GM19452 (cell line): ENCODE measurements at regions not wholly inside any gene's neighbourhood (a gene's known extent, or its start where the extent isn't known, plus 50 kb on each side); places are given as distances from the start of the nearest gene placed in this dataset.
"Not testable (repeated sequence)": the region's sequence is repeated elsewhere in the genome, so short reads cannot be mapped to it uniquely, and the experiment has no call there.

Source experiments
- ATAC-seq: cut with Tn5 transposase; IDR thresholded peaks from one replicate; pipeline ENCODE4 v1.9.1; 2021; ENCODE audit not compliant: unreplicated experiment

DNA sequence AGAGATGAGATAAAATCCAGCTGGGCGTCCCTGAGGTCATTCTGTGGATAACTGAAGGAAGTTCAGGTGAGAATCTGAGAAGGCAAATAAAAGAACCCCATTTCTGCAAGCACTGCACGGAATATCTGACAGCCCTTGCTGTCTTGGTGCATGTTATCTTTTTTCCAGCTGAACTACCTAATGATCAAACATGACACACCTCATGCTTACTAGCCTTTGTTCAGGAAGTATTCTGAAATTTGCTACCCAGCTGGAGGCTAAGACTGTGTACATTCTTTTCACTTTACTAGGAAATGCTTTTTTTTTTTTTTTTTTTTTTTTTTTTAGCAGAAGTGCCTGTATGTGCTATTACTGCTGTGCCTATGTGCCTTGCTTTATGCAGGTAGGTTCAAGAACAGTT is 718.1 kb downstream of the SMARCA1 start:
- ATAC-seq = no peak

DNA sequence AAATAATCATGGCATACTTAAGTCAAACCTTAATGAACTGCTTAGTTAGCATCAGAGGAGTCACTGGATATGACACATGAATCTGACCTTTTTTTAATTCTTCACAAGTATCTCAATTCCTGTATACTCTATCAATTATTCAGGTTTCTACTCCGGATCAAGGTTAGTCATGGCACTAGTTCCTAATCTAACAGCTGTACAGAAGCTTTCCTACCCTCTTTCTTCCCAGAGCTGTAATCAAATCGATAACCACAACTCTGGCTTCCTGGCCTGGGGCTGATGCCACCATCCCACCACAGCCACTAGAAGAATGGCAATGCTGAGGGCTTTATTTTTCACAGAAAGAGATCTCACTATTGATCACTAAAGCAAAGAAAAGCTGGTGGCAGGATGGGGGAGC is 718.5 kb downstream of the SMARCA1 start:
- no peak for ATAC-seq

GRCh38 chrX:128800138-128800537 is 723.2 kb downstream of the SMARCA1 start:
- ATAC-seq = no peak

DNA sequence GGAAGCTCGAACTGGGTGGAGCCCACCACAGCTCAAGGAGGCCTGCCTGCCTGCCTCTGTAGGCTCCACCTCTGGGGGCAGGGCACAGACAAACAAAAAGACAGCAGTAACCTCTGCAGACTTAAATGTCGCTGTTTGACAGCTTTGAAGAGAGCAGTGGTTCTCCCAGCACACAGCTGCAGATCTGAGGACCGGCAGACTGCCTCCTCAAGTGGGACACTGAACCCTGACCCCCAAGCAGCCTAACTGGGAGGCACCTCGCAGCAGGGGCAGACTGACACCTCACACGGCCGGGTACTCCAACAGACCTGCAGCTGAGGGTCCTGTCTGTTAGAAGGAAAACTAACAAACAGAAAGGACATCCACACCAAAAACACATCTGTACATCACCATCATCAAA is 730.9 kb upstream of the ACTRT1 start:
- ATAC-seq = not testable (repeated sequence)

DNA sequence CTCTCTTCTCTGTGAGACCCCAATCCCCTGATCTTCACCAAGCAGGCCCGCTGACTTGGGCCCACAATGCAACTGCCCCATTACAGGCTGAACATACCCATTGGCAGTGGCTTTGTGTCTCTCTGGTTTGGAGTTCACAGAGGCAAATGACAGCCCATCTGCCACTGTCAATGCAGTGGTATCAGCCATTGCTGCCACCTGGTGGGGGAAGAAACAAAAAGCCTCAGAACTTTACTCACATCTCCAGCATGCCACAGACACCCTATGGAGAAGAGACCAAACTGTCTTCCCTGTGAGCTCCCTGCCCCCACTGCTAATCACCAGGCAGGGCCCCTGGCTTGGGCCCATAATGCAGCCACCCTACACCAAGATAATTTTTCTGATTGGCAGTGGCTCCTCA is 729.3 kb upstream of the ACTRT1 start:
- ATAC-seq = no peak

GRCh38 chrX:128780934-128781333 is 728.7 kb upstream of the ACTRT1 start:
- ATAC-seq = no peak

DNA sequence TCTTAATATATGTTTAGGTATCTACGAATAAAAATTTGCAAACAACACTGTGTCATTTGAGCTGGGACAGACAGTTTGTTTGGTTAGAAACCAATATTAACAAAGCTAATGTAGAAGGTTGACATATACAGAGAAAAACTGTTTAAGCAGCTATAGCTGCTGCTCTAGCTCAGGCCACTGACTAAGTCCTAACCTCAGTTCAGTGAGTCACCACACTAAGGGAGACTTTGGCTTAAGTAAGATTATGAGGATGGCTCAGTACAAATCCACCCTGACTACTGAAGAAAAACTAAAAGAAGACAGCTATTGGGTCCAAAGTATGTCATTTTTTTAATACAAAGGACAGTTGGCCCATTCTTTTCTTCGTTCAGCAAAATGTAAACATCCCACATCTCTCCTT is 717.3 kb upstream of the ACTRT1 start:
- ATAC-seq = no peak

GRCh38 chrX:128759745-128760144 is 707.5 kb upstream of the ACTRT1 start:
- ATAC-seq = no peak

GRCh38 chrX:128759177-128759576 is 707.0 kb upstream of the ACTRT1 start:
- ATAC-seq = no peak

GRCh38 chrX:128754130-128754529 is 701.9 kb upstream of the ACTRT1 start:
- no peak for ATAC-seq

DNA sequence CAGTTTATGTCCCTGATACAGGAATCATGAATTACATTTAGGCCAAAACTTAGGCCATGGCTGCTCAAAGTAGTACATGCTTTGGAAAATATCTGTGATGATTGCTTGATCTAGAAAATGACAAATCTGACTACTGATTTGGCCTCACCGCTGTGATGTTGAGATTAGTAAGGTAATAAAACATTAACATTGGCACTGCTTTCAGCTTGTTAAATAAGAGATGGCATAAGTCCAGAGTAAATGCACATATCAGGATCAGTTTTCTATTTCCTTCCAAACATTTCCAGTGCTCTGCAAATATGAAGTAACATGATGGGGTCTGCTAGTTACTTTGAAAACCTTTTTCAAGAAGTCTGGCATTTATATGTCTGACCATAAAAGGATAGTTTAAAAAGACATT is 687.3 kb upstream of the ACTRT1 start:
- ATAC-seq = no peak

DNA sequence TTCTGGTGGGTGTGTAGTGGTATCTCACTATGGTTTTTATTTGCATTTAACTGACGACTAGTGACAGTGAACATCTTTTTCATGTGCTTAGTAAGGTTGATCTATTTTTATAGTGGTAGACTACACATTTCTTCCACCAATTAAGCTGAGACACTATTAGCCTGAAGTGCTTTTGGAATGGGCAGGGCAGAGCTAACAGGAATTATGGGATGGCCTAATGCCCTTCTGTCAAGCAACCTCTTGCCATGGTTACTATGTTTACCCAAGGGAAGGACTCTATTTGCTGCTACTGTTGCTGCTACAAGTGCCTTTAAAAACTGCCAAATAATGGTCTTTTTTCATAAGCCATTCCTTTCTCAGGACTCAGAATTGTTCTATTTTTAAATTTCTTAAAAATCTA is 676.7 kb upstream of the ACTRT1 start:
- ATAC-seq = no peak

GRCh38 chrX:128717635-128718578 is 665.7 kb upstream of the ACTRT1 start:
- no peak for ATAC-seq

GRCh38 chrX:128714425-128714824 is 662.2 kb upstream of the ACTRT1 start:
- ATAC-seq = no peak

GRCh38 chrX:128699716-128700285 is 647.6 kb upstream of the ACTRT1 start:
- ATAC-seq = no peak

DNA sequence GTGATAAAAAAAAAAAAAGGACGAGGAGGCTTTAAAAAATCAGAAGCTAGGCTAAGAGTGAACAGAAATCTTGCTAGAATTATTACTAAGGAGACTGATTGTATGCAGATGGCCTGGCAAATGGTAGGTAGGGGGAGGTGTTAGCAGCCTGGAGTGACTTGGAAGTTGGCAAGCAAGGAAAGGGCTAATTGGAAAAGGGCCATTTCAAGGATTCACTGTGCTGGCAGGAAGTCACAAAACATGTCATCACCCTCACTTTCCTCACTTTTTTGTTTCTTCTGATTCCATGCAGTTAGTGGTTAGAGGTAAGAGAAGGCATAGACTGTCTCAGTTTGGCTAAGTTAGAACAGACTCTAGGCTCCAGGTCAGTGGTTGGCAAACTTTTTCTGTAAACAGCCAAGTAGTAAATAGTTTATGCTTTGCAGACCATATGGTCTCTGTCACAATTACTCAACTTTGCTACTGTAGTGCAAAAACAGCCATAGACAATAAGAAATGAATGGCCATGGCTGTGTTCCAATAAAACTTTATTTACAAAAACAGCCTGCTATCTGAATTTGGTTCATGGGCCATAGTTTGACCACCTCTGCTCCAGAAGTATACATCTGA is 646.5 kb upstream of the ACTRT1 start:
- ATAC-seq = no peak

- ATAC-seq = no peak
These were observed 639.7 kb upstream of the ACTRT1 start for GRCh38 chrX:128691872-128692271.

GRCh38 chrX:128685387-128685786 is 633.2 kb upstream of the ACTRT1 start:
- no peak for ATAC-seq

DNA sequence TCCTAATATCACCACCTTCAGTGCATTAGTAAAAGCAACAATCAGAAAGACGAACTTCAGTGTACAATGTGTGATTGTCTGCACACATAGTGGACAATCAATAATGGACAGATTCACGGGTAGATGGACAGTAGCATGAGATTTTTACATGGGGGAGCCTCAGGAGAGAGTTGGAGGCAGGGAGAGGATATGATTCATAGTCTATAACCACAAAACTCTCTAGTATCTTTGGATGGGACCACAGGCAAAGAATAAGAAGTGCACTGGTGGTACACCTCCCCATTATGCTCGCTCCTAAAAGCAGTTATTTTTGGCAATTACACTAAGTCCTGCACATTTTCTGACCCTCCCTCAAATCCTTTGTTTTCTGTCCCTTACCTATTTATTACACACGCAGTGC is 624.4 kb upstream of the ACTRT1 start:
- no peak for ATAC-seq

- ATAC-seq = not testable (repeated sequence)
These were observed 622.3 kb upstream of the ACTRT1 start for GRCh38 chrX:128674326-128675086.

GRCh38 chrX:128664211-128664610 is 612.0 kb upstream of the ACTRT1 start:
- ATAC-seq = no peak
